Ishikawa (cell line): ENCODE measurements at regions not wholly inside any gene's neighbourhood (a gene's known extent, or its start where the extent isn't known, plus 50 kb on each side); places are given as distances from the start of the nearest gene placed in this dataset.

Source experiments
- CEBPB ChIP-seq: IDR thresholded peaks from 2 replicates; pipeline ENCODE4 v1.6.1; 2012
- CREB1 ChIP-seq: IDR thresholded peaks from 2 replicates; pipeline ENCODE4 v1.6.1; 2012; ENCODE audit warnings: low read depth
- EP300 ChIP-seq: IDR thresholded peaks from 2 replicates; pipeline ENCODE4 v1.6.1; 2012; ENCODE audit warnings: borderline replicate concordance
- RAD21 ChIP-seq: IDR thresholded peaks from 2 replicates; pipeline ENCODE4 v1.6.1; 2012; ENCODE audit warnings: low read depth
- TAF1 ChIP-seq: IDR thresholded peaks from 2 replicates; pipeline ENCODE4 v1.6.1; 2012; ENCODE audit warnings: low read depth, mild to moderate bottlenecking
- YY1 ChIP-seq: IDR thresholded peaks from 2 replicates; pipeline ENCODE4 v1.6.1; 2012; ENCODE audit warnings: low read depth
- TF ChIP-seq, protein P1 (sequence below): IDR thresholded peaks from 2 replicates; pipeline ENCODE4 v1.6.1; 2012
- TF ChIP-seq, protein P2 (sequence below): IDR thresholded peaks from 2 replicates; pipeline ENCODE4 v1.6.1; 2012; ENCODE audit warnings: low read depth, mild to moderate bottlenecking

DNA sequence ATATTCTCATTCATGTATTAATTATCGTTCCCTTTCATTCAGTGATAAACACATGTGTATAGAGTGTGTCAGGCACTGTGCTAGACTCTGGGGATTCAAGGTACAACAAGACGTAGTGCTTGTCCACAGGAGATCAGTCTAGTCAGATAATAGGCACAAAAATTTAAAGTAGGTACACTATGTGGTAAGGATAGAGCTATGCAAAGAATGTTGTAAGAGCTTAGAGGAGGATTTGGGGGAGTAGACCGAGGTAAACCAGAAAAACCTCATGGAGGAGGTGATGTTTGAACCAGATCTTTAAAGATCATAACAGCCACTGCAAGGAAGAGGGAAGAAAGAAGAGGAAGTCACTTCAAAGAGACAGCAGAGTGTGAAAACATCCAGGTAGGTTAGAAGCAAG, 256.9 kb upstream of the DDX18 start:
- no peak for TF ChIP-seq CEBPB
- no peak for TF ChIP-seq RAD21
- TF ChIP-seq EP300 = no peak
- no peak for TF ChIP-seq YY1
- TF ChIP-seq, protein P1, sequence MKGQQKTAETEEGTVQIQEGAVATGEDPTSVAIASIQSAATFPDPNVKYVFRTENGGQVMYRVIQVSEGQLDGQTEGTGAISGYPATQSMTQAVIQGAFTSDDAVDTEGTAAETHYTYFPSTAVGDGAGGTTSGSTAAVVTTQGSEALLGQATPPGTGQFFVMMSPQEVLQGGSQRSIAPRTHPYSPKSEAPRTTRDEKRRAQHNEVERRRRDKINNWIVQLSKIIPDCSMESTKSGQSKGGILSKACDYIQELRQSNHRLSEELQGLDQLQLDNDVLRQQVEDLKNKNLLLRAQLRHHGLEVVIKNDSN = no peak
- TF ChIP-seq TAF1 = no peak
- TF ChIP-seq, protein P2, sequence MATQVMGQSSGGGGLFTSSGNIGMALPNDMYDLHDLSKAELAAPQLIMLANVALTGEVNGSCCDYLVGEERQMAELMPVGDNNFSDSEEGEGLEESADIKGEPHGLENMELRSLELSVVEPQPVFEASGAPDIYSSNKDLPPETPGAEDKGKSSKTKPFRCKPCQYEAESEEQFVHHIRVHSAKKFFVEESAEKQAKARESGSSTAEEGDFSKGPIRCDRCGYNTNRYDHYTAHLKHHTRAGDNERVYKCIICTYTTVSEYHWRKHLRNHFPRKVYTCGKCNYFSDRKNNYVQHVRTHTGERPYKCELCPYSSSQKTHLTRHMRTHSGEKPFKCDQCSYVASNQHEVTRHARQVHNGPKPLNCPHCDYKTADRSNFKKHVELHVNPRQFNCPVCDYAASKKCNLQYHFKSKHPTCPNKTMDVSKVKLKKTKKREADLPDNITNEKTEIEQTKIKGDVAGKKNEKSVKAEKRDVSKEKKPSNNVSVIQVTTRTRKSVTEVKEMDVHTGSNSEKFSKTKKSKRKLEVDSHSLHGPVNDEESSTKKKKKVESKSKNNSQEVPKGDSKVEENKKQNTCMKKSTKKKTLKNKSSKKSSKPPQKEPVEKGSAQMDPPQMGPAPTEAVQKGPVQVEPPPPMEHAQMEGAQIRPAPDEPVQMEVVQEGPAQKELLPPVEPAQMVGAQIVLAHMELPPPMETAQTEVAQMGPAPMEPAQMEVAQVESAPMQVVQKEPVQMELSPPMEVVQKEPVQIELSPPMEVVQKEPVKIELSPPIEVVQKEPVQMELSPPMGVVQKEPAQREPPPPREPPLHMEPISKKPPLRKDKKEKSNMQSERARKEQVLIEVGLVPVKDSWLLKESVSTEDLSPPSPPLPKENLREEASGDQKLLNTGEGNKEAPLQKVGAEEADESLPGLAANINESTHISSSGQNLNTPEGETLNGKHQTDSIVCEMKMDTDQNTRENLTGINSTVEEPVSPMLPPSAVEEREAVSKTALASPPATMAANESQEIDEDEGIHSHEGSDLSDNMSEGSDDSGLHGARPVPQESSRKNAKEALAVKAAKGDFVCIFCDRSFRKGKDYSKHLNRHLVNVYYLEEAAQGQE = no peak
- TF ChIP-seq CREB1 = no peak
